Astrocyte of the spinal cord (primary cell): ENCODE measurements at regions not wholly inside any gene's neighbourhood (a gene's known extent, or its start where the extent isn't known, plus 50 kb on each side); places are given as distances from the start of the nearest gene placed in this dataset.

Experiments used
- DNase-seq: peaks from one replicate; pipeline ENCODE4 v3.0.0; 2011; ENCODE audit warnings: low read depth, low spot score
- H3K4me3 ChIP-seq: 2 replicates; pipeline ENCODE4 v1.5.1; 2011; ENCODE audit warnings: low read depth, mild to moderate bottlenecking, low read length, moderate library complexity
- in situ Hi-C: cut with HindIII; loops from 2 replicates; pipeline ENCODE4 v1.10.0; 2017; ENCODE audit warnings: low sequenced_read_pairs
- TF ChIP-seq, protein P1 (sequence below): IDR thresholded peaks from 2 replicates; pipeline ENCODE4 v1.5.1; 2012; ENCODE audit warnings: low read depth, mild to moderate bottlenecking, low read length, inconsistent platforms

DNA sequence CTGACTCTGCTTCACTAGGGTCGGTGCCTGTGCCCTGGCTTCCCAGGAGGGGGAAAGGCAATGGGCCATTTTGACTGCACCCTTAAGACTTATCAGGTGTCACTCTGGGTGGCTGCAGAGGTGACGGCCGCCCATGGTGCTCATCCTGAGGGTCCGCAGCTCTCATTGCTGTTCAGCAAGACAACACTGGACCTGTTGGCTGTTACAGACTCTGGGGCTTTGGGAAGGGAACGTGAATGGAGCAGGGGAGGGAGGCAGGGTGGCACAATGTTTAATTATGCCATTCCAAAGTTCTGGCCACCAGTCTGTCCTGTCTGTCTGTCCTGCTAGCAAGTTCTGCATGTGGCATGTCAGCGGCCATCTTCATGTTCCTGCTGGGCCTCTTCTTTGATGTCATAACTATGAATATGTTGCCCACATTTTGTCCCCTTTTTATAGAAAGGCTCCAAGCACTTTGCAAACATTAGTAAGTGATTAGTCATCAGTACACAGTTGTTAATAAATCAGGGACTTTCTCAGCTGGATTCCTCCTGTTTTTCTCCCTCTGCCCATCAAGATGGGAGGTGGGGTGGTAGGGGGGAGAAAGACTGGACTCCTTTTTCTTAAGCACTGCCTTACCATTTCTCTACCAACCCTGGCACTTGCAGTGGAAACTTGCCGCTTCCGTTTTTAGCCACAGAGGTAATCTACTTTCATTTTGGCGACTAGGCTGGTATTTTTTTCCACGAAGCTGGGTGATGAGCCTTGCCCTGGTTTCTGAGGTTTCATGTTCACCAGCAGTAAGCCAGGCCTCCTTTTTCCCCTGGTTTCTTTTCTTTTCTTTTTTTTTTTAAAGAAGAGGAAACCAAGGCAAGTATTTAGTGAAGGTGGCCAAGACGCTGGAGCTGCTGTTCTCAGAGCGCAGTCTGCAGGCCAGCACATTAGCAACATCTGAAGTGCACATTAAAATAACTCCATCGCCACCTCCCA, 88.6 kb upstream of the TRIM2 start:
- DNase-seq, result peak; percentile 82
- TF ChIP-seq, protein P1, sequence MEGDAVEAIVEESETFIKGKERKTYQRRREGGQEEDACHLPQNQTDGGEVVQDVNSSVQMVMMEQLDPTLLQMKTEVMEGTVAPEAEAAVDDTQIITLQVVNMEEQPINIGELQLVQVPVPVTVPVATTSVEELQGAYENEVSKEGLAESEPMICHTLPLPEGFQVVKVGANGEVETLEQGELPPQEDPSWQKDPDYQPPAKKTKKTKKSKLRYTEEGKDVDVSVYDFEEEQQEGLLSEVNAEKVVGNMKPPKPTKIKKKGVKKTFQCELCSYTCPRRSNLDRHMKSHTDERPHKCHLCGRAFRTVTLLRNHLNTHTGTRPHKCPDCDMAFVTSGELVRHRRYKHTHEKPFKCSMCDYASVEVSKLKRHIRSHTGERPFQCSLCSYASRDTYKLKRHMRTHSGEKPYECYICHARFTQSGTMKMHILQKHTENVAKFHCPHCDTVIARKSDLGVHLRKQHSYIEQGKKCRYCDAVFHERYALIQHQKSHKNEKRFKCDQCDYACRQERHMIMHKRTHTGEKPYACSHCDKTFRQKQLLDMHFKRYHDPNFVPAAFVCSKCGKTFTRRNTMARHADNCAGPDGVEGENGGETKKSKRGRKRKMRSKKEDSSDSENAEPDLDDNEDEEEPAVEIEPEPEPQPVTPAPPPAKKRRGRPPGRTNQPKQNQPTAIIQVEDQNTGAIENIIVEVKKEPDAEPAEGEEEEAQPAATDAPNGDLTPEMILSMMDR, result no peak
- H3K4me3 ChIP-seq, result no peak overlapping the region
- in situ Hi-C loops, result no loop called here

DNA sequence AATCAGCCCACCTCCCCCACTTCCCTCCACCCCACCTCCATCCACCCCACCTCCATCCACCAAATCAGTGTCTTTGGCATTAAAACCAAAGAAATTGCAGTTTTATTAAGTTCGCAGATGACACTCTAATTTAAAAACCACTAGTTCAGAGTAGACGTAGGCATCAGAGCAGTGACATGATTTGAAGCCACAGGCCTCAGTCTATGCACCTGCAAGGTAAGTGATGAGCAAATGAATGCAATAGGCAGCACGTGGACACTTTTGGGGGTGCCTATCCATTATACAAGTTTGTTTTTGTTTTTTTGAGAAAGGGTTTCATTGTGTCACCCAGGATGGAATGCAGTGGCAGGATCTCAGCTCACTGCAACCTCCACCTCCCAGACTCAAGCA, 88.0 kb upstream of the TRIM2 start:
- no peak for DNase-seq
- in situ Hi-C loops, result no loop called here
- TF ChIP-seq, protein P1, result no peak
- no peak overlapping the region for H3K4me3 ChIP-seq

DNA sequence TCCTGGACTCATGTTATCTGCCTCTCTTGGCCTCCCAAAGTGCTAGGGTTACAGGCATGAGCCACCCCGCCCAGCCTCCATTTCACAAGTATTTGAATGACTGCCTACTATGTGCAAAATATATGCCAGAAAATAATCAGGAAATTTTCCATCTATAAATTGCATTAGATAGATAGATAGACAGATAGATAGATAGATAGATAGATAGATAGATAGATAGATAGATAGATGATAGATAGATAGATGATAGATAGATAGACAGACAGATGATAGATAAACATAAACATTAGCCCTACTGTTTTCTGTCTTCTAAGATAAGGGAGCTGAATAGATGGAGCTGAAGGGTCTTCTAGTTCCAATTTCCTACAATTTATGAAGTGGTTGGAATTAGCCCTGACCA, 87.4 kb upstream of the TRIM2 start:
- H3K4me3 ChIP-seq, result no peak overlapping the region
- TF ChIP-seq, protein P1, result no peak
- no peak for DNase-seq
- in situ Hi-C loops, result no loop called here

DNA sequence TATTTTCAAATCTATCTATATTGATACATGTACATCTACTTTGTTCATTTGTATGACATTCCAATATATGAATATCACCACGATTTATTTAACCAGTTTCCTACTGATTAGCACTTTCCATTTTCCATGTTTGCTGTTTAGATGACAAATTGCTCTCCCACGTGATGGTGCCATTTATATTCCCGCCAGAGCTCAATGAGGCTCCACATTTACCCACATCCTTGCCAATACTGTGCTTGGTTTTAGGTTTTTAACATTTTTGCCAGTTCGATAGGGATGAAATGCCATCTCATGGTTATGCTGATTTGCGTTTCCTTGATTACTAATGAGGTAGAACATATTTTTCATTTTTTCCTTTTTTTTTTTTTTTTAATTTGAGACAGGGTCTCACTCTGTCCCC, 86.7 kb upstream of the TRIM2 start:
- DNase-seq, result no peak
- TF ChIP-seq, protein P1, result no peak
- in situ Hi-C loops, result no loop called here
- no peak overlapping the region for H3K4me3 ChIP-seq

DNA sequence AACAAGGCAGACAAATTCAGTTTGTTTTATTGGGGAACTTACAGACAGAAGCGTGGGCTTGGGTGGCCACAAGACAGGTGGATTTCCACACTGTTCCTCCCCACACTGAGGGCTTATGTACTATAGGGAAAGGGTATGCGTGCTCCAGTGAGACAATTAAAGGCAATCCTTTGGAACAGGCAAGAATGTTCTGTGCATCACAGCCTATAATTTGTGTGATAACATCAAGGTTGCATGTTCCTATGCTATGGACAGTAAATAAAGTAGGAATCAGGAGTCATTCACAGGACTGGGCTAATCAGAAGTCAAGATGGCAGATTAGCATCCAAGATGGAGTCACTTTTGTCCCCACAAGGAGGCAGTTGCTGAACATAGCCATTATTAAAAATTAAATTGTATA, 84.6 kb upstream of the TRIM2 start:
- no peak overlapping the region for H3K4me3 ChIP-seq
- DNase-seq, result no peak
- in situ Hi-C loops, result no loop called here
- TF ChIP-seq, protein P1, result no peak

DNA sequence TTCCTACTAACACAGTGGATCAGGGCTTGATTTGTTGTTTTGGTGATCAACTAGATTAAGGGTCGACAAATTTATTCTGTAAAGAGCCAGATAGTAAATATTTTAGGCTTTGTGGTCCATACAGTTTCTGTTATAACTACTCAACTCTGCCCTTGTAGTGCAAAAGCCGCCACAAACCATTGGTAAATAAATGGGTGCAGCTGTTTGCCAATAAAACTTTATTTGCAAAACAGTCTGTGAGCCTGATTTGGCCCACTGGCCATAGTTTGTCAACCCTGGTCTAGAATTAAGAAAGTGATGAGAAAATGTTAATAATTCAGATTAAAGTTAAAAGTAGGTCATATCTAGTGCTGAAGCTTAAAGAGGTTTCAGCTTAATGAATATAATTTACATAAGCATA, 84.0 kb upstream of the TRIM2 start:
- no peak overlapping the region for H3K4me3 ChIP-seq
- TF ChIP-seq, protein P1, result no peak
- in situ Hi-C loops, result no loop called here
- no peak for DNase-seq
